Hematopoietic multipotent progenitor cell treated with erythropoietin and hydrocortisone succinate and interleukin-3 and kit ligand, for 8 days (in vitro differentiated cells): ENCODE measurements at regions not wholly inside any gene's neighbourhood (a gene's known extent, or its start where the extent isn't known, plus 50 kb on each side); places are given as distances from the start of the nearest gene placed in this dataset.

Source experiments
- DNase-seq: peaks from one replicate; pipeline ENCODE4 v3.0.0-alpha.2; 2015

DNA sequence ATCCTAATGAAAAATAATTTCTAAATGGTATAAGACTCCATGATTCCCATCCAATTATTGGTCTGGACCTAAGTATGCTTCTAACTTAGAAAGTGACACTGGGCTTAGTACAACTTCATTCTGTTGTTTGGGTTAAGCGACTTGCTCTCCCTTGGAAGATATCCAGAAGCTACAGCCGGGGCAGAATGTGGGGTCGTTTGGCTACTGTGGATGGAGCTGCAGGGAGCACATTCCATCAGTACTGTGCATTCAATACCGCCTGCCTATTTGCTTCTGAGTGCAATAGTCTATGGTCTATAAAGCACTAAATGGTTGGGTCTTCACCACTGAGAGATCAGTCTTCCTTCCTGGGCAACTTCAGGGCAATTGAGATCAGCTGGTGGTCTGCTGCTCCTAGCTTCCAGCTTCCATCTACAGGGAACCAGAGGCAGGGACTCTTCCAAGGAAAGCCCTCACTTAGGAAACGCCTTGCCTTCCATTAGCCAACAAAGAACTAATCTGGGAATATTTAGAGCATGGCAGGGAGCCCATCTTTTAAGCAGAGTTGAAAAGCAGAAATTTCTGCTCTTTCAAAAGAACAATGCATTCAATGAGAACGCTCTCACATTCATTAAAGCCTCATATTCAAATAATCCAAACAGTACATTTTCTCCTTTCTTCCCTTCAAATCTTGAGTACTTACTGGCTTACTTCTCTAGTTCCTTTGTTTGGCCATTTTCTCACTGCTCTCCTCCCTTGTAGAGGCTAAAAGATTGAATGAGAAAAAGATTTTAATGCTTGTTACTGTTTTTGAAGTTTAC, 1049.9 kb upstream of the TENM3 start:
- no peak for DNase-seq

DNA sequence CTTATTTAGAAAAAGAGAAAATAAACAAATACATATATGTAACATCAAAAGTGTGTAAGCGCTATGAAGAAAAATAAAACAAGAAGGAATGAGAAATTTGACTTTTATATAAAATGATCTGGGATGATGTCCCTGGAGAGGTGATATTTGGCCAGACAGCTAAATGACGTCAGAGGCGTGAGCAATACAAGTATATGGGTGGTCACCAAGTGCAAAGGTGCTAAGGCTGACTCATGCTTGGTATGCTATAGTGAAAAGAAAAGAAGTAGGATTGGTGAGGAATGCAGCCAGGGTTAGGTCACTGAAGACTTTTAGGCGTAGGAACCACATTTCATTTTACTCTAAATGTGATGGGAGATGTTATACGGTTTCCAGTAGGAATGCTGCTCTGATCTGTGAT, 1049.1 kb upstream of the TENM3 start:
- no peak for DNase-seq

DNA sequence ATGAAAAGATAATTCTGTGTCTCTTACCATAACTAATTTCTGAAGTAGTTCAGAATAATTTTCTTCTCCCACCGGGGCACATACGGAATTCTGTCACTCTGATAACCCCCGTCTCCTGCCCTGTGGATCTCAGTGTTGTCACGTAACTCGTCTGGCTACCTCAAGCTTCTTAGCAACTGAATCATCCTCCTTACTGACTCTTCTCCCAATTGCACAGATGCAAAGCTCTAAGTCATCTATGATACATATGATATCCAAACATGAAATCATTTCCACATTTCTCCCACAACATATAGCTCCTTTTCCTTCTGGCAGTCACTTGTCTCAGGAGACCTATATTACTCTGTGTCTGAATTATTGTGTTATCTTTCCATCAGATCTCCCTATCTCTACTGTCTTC, 1043.1 kb upstream of the TENM3 start:
- DNase-seq, result no peak

GRCh38 chr4:181202240-181202639, 1041.0 kb upstream of the TENM3 start:
- DNase-seq, result no peak

DNA sequence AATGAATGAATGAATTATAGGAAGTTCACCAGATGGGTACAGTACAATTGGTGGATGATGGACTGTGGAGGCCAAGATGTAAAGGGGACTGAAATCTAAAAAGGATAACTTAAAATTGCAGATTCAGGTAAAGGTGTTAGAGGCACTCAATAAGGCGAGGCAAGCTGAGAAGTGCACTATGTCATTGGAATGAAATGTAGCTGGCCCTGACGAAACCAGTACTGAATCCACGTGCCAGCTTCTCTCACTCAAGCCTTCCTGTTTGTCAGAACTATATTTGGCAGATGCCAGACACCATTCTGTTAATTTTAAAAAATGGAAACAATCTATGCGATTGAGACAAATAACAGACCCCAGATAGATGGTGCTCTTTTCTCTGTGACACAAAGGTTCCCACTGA, 1039.1 kb upstream of the TENM3 start:
- no peak for DNase-seq

- DNase-seq, result no peak
Measured at GRCh38 chr4:181213551-181213950, 1029.7 kb upstream of the TENM3 start.

GRCh38 chr4:181216501-181216900, 1026.7 kb upstream of the TENM3 start:
- DNase-seq, result no peak

GRCh38 chr4:181219783-181220416, 1023.3 kb upstream of the TENM3 start:
- DNase-seq, result no peak

DNA sequence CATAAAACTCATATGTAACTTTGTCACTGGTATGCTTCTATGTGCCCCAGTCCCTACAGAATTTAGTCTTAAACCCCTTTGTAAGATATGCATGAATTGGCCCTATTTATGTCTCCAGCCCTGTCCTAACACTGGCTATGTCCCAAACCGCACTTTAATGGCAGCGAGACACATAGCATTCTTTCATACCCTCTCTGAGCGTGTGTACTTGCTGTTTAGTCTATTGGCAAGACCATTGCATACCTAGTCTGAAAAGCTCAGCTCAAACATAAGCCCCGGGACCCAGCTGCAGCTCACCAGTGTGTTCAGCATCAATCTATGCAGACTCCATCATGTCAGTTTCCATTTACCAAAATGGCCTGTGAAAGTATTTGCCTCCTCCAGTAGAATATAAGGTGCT, 1018.4 kb upstream of the TENM3 start:
- DNase-seq, result no peak

GRCh38 chr4:181225616-181226261, 1017.5 kb upstream of the TENM3 start:
- DNase-seq, result no peak

DNA sequence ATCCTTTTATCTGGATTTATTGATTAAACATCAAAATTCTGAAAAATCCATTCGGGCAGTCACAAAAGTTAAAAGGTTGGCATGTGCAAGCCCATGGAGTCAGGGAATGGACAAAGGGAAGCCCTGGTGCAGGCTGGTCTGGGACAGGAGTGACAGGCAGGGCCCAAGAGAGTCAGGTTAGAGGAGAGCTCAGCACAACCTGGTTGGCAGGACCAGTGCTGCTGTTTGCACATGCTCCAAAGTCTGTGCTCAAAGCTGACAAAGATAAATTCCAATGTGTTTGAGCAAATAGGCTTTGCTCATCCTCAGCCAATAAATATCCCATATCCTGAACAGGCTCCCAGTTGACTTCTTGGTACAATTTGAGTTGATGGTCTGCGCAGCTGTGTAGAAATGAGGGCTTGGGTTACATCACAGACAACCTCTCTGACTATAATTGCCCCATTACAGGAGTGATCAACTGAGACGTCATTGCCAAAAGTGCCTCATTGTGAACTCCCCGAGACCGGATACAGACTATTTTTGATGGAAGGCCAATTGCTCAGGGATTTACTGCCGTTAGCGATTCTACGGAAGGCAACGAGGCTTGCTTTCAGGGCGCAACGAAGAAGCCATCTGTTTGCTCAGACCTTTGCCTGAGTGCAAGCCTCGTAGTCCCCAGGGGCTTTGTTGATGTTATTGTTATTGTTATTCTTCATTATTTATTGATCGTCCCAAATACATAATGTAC, 1008.1 kb upstream of the TENM3 start:
- no peak for DNase-seq

DNA sequence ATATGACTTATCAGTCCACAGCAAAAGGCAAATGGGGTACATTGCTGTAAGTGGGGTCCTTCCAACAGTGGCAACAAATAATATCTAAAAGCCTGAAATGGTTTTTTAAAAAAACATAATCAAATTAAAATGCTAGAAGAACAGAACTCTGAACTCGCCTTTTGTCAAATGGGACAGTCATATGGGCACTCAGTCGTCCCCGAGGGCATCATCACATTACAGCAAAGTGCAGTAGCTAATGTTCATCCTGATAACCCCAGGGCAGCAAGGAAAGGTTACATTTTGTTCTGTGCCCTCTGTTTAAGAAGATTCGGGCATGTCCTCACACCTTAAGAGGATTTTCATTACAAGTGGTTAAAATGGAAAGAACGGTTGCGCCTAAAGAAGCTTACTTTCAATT, 997.9 kb upstream of the TENM3 start:
- no peak for DNase-seq

GRCh38 chr4:181249031-181249430, 994.2 kb upstream of the TENM3 start:
- no peak for DNase-seq

- DNase-seq, result no peak
Measured at GRCh38 chr4:181254771-181255170, 988.4 kb upstream of the TENM3 start.

GRCh38 chr4:181258569-181258968, 984.6 kb upstream of the TENM3 start:
- no peak for DNase-seq

DNA sequence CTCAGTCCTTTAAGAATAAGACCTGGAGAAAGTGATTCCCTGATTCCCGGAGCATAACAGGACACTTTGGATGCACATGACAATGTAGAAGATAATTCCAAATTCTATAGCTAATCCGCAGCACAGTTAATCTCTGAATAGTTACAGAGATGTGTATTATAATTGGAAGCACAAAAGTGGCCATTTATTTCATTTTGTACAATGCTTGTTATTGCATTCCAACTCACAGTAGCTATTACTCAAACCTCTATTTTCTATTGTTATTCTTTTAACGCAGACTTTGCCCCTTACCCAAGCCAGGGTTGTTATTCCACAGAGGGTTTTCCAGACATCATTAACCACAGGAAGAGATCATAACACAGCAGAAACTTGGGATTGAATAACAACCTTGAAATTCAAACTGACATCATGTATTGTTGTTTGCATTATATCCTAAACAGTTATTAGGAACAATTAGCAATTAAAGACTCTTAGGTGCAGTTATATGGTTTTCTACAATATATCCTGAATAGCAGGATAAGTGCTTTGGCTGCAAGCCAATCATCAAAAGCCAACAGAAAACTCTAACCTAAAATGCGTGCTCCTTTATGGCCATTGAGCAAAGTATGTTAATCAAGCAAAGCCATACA, 984.0 kb upstream of the TENM3 start:
- DNase-seq, result no peak

DNA sequence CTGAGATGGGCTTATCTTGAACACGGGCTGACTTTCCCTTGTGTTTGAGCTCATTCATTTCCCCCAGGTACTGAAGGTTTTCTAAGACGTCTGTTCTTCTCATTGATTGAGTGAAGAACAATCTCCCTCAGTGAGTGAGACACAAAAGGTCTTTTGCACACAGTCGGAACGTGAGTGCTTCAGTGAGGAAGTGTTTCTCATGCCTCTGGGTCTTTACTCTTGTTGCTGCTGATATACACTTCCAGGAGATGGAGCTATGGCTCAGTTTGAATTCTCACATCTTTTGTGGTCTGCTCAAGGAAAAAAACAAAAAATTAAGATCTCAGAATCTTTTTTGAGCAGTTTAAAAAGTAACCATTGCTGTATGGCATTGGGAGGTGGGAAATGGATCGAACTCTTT, 981.9 kb upstream of the TENM3 start:
- DNase-seq, result no peak

- DNase-seq, result no peak
Measured at GRCh38 chr4:181264893-181265292, 978.3 kb upstream of the TENM3 start.

GRCh38 chr4:181265370-181265769, 977.8 kb upstream of the TENM3 start:
- DNase-seq, result no peak

- DNase-seq, result no peak
Measured at GRCh38 chr4:181271116-181271640, 972.0 kb upstream of the TENM3 start.

- DNase-seq, result no peak
Measured at GRCh38 chr4:181272422-181272821, 970.8 kb upstream of the TENM3 start.

GRCh38 chr4:181278941-181279340, 964.3 kb upstream of the TENM3 start:
- DNase-seq, result no peak

- DNase-seq, result no peak
Measured at GRCh38 chr4:181281451-181281850, 961.8 kb upstream of the TENM3 start.
